HG03442 (cell line): ENCODE measurements at regions not wholly inside any gene's neighbourhood (a gene's known extent, or its start where the extent isn't known, plus 50 kb on each side); places are given as distances from the start of the nearest gene placed in this dataset.

Experiments used
- ATAC-seq: cut with Tn5 transposase; IDR thresholded peaks from one replicate; pipeline ENCODE4 v1.9.1; 2021; ENCODE audit warnings: mild to moderate bottlenecking, moderate library complexity; ENCODE audit not compliant: unreplicated experiment

DNA sequence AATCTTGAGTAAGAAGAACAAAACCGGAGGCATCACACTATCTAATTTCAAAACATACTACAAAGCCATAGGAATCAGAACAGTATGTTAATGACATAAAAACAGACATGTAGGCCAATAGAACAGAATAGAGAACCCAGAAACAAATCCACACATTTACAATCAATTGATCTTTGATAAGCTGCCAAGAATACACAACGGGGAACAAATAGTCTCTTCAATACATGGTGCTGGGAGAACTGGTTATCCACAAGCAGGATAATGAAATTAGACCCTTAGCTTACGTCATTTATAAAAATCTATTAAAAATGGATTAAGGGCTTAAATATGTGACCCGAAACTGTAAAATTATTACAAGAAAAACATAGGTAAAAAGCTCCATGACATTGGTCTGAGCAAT, 417.7 kb downstream of the INSC start:
- no peak for ATAC-seq

DNA sequence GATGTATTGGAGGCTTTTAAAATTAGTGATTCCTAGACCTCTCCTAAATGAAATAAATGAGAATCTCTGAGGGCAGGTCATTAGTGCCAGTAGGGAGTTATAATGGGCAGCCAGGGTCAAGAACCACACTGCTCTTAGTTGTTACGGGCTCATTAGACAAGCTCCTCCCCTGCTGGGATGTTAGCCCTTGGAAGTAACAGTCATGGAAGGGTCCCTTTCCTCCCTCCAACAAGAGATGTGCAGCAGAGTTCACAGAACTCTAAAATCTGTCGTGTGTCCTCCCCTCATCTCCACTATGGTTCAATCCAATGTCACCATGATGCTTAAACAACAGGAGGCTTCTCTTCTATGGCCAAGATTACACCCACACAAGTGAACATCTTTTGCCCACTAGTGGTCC, 419.5 kb downstream of the INSC start:
- no peak for ATAC-seq

DNA sequence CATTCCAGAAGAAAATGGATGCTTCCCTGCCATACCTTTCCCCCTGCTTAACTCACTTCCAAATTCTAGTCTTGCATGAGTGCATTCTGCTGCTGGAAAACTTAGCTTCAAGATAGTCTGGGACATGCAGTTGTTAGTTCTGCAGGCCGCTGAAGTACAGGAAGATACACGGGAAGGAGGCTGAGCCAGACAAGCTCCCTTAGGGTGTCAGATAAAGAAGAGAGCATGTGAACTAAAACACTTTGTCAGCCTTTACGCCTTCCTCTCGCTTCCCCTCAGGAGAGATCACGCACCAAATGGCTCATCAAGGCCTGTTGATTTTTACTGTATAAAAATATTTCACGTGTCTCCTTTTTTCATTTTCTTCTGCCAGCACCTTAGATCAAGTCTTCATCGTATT, 420.7 kb downstream of the INSC start:
- ATAC-seq = no peak

DNA sequence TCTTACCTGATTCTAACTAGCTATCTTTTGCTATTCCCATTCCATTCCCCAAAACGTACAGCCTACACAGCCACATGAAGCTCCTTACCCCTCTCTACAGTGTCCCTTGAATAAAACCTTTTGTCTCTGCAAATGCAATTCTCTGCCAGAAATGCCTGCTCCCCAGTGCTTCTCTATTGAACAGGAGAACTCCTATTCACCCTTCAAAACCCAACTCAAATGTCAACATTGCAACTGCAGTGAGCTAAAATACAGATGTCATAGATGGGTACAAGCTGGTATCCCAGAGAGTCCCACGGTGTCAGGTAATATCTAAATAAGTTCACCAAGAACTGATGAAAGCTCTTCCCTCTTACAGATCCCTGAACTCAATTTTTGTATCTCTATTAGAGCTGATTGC, 421.7 kb downstream of the INSC start:
- no peak for ATAC-seq

DNA sequence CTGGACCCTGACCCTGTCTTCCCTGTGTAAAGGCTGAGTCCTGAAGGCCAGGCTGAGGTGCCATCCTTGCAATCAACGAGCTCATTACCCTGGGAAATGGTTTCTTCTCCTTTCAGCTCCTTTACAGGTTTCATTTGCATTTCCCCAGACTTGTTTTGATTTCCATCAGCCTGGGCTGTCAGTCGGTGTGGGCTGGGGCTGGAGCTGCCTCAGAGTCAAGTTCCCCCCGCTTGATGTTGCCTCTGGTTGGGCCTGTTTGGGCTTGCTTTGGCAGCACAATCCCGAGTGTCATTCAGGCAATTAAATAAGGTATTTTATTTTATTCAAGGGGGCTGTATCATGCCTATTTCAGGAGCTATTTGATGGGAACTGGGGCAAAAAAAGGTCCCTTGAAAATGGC, 424.9 kb downstream of the INSC start:
- no peak for ATAC-seq

DNA sequence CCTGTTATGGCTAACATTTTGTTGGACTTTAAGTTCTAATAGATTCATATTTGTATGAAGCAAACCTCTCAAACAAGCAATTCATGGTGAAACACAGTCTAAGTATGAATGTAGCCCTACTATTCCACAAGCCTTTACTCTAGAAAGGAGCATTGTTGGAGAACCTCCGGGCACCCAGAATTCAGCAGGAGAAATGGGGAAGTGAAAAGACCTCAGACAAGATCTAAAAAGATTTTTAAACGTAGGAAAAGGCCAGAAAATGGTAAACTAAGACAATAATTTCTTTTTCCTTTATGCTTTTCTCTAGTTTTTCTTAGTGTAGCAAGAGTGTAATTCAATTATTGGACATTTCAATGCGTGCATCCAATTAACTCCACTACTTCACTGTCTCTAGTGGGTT, 426.4 kb downstream of the INSC start:
- no peak for ATAC-seq

DNA sequence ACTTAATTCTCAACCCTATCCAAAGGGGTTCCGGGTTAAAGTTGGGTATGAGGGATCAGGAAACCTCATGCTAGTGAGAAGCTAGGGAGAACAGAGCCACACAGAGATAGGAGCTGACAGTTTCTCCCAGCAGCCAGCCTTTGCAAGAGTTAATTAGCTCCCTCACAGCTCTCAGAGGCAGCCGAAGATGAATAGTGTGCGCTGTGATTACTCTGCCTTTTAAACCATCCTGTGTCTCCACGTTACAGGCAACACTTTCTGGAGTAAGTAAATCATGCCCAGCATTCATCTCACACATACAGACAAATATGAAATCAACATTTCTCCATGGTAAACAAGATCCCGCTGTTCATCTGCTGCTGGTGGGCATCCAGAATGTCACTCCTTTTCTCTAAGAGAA, 429.6 kb downstream of the INSC start:
- ATAC-seq = no peak

DNA sequence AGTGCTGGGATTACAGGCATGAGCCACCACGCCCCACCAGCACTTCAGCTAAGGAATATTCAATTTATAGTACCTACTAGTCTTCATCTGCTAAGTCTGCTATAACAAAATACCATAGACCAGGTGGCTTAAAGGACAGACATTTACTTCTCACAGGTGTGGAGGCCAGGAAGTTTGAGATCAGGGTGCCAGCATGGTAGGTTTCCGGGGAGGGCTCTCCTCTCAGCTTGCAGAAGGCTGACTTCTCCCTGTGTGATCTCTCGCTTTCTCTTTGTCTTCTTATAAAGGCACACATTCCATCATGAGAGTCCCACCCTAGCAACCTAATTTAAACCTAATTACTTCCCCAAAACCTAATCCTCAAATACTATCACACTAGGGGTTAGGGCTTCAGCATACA, 433.0 kb downstream of the INSC start:
- ATAC-seq = no peak

DNA sequence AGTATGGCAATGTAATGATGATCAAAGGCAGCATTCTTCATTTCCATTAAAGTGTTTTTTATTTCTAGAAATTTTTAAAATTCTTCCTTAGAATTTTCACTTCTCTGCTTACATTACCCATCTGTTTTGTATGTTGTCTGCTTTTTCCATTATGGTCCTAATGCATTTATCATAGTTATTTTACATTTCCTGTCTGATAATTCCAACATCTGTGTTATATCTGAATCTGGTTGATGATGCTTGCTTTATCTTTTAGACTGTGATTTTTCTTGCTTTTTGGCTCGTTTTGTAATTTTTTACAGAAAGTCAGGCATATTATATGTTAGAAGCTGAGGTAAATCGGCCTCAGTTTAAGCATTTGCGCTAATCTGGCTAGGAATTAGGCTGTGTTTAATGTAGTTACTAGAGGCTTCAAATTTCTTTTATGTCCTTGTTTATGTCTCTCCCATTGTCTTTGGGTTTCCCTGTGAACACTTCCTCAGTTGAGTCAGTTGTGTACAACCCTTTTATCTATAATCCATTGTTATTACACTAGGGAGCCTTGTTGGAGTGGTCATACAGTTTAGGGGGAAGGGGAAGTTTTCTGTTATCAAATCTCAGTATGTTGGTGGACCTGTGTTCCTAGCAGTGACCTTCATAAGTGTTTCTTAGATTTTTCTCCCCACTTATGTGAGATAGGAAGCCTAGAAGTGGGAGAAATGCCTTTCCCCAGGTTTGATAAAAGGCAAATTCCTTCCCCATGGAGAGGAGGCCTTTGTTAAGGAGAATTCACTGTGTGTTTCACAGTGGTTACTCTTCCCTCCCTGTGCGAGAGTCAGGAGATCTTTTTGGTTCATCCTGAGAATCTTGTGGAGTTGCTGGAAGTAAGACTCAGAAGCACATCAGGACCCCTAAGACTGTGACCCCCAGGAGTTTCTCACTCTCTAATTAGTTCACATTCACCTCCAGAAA, 437.5 kb downstream of the INSC start:
- no peak for ATAC-seq

DNA sequence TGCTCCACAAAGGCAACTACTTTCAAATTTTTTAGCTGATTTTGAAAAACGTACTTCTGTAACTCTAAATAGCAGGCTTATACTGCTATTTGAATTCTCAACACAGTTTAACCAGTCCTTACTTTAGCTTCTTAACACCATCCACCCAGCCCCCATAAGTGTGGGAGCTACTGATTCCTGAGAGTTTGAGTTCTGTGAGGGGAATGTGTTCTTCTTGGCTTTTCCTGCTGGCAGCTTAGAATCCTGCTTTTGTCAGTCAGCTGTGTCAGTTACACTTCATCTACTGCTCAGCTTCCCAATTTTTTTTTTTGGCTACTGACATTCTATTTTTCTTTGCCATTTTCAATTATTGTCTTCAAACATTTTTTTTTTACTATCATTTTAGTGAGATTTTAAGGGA, 440.4 kb downstream of the INSC start:
- ATAC-seq = no peak

DNA sequence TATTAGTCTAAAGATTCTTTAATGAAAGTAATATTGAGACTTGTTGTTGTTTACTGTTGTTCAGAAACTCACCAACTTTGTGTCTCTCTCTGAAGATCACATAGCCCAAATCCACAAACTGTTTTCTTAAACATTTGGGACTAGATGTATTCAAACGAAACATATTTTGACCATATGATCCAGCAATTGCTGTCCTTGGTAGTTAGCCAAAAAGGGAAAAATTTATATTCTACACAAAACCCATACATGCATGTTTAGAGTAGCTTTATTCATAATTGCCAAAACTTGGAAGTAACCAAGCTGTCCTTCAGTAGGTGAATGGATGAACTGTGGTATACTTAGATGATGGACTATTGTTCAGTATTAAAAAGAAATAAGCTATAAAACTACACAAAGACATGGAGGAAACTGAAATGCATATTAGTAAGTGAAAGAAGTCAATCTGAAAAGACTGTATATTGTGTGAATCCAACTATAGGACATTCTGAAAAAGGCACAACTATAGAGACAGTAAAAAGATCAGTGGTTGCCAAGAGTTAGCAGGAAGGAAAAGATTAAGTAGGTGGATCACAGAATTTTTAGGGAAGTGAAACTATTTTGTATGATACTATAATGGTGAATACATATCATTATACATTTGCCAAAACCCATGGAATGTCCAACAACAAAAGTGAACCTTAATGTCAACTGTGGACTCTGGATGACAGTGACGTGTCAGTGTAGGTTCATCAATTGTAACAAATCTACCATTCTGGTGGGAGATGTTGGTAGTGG, 442.9 kb downstream of the INSC start:
- ATAC-seq = no peak

DNA sequence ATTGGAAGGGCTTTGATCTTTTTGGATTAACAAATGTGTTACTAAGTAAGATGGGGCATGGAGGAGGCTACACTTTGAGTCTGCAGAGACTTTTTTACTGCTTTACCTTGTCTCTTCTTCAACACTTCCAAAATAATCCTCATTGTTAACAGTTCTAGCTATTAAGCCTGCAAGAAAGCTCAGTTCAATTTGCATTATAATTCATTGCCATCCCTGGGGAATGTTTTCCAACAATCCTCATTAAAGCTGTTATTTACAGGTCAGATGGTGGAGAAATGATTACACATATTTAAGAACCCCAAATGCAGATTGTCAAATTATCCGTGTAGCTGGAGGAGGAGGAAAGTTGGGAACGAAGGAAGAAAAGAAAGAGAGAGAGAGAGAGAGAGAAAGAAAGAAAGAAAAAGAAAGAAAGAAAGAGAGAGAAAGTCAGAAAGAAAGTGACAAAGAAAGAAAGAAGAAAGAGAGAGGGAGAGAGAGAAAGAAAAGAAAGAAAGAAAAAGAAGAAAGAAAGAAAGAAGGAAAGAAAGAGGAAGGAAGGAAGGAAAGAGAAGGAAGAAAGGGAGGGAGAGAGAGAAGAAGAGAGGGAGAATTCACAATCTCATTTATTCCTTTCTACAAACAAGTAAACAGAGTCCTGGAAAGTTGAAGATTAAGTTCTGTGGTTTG, 443.9 kb downstream of the INSC start:
- no peak for ATAC-seq

DNA sequence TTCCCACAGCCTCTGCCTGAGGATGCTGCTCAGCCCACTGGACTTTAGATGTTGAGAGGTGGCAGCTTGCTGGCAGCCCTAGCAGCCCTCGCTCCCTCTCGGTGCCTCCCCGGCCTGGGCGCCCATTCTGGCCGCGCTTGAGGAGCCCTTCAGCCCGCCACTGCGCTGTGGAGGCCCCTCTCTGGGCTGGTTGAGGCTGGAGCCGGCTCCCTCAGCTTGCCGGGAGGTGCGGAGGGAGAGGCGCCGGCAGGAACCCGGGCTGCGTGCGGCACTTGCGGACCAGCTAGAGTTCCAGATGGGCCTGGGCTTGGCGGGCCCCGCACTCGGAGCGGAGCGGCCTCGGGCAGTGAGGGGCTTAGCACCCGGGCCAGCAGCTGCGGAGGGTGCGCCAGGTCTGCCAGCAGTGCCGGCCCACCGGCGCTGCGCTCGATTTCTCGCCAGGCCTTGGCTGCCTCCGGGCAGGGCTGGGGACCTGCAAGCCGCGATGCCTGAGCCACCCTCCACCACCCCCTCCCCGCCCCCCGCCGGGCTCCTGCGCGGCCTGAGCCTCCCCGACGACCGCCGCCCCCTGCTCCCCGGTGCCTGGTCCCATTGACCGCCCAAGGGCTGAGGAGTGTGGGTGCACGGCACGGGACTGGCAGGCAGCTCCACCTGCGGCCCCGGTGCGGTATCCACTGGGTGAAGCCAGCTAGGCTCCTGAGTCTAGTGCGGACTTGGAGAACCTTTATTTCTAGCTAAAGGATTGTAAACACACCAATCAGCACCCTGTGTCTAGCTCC, 446.2 kb downstream of the INSC start:
- no peak for ATAC-seq

DNA sequence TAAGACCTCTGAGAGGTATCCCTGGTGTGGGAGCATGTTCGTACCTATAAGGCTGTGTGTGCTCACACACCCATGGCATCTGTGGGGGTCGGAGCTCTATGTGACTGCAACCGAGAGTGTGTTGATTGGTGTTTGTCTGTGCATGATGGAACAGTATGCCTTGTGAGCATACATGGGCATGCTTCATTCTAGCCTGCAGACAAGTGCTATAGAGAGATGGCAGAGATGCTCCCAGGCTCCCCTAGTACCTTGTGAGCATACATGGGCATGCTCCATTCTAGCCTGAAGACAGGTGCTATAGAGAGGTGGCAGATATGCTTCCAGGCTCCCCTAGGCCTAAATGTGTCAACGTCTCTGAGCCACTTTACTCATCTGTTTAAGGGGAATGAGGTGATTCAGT, 447.5 kb downstream of the INSC start:
- no peak for ATAC-seq

DNA sequence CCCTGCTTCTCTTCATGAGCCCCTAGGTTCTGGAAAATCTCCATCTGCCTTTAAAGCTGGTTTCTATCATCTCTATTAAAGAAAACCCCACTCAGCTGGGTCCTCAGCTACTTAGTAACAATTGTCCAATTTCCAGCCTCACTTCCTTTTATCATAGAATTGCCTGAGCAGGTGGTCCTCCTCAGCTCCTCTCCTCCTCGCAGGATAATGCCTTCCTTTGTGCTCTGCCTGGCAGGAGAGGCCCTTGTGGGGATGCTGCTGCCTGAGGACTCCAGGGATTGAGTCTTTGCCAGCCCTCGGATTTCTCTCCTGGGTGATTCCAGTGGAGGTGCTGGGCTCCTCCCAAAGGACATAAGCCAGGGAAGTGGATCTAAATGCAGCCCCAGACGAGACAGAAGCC, 448.3 kb downstream of the INSC start:
- ATAC-seq = no peak

DNA sequence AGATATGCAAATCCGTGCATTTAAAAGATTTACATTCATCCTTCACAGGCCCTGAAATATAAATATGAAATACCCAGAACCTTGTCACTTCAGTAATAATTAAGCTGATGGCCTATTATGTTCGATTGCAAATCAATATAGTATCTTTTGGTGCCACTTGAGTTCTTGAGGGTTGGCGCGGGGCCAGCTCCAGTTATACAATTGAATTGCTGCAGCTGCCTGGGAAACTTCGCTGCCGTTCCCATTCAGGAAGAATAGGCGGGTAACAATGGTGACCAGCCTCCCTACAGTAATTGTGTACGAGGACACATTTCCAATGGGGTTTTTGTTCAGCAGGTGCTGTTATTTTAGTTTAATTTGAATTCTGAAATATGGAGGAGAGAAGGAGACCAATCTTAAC, 451.2 kb downstream of the INSC start:
- no peak for ATAC-seq

DNA sequence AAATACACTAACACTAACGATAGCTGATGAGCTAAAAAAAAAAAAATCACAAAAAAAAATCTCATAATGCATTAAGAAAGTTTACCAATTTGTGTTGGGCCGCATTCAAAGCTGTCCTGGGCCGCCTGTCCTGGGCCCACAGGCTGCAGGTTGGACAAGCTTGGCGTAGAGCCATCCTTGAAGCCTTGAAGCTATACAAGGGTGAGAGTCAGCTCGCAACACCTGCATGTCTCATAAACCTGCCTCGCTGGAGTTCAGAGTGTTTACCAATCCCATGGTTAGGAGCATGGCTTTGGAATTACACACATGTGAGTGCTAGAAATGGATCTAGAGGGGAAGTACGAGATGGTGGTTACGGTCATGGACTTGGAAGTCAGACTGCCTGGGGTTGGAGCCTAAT, 453.7 kb downstream of the INSC start:
- ATAC-seq = no peak

DNA sequence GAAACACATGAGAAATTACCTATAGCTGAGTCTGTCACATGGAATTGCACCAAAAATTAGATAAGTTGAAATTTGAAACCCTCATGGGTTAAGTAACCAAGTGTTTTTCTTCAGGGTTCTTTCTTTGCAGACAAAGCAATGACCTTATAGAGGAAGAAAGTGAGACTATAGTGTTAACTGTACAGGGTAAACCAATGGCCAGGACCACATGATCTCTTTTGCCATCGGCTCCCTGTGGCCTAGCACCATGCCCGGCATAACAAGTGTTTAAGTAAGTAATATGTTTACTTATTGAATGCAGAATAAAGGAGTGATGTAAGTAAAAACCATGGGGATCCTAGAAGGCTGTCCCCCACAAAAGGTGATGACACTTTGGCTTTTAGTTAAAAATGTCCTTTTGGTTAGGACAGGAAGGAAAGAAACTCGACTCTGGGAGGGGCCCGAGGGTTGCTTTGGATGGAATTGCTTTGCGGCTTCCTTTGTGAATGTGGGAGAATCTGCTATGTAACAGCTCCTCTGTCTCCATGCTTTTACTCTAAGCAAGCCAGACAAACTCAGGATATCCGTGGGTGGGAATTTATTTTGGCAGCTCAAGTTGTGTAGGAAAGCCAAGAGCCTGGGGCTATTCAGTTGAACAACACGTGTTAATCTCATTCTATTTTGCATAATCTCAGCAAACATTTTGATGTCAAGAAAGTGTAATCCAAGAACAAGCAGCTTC, 454.7 kb downstream of the INSC start:
- ATAC-seq = no peak

DNA sequence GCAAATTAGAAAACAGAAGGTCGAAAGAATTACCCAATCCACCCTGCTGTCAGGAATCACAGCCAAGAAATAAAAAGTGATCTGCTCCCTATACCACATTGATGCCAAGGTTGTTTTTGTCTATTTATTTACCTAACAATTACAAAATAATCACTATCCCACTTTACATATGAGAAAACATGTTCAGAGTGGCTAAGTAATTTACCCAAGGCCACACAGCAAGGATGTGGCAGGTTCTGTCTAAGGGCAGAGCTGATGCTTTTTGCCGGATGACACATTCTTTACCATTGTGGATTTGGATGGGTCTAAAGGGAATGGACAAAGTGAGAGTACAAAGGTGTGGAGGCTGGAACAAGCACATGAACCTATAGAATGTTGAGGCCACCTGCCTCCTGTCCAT, 460.7 kb downstream of the INSC start:
- no peak for ATAC-seq

DNA sequence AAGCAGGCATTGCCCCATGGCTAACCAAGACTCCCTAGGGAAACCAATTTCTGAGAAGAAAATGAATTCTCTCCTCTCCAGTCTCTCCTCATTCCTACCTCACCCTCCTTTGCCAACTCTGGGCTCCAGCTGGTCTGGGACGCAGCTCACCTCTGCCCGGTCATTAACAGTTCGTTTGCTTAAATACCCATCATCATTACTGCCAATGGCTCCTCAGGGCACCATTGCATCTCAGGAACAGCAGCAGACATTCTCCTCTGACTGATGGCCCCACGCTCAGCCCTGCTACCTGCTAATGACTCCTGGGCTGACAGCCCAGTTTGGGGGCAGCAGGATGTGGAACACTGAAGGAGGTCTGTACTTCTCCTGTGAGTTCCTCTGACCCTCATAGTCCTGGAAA, 462.0 kb downstream of the INSC start:
- ATAC-seq = no peak
